ENCODE measurements at regions not wholly inside any gene's neighbourhood (a gene's known extent, or its start where the extent isn't known, plus 50 kb on each side); places are given as distances from the start of the nearest gene placed in this dataset.

- peaks cover 8% of the 10 kb centered on the region for H3K4me1 ChIP-seq (ENCODE audit: control insufficient read depth, insufficient read depth, low read length)
- H3K9me3 ChIP-seq (ENCODE audit: control insufficient read depth, low read length): no peaks in the 10 kb centered on the region
- no peaks in the 10 kb centered on the region for H3K36me3 ChIP-seq (ENCODE audit: control insufficient read depth, insufficient read depth, low read length)
- H3K4me3 ChIP-seq (ENCODE audit: low read length): no peak overlapping the region
- H3K27me3 ChIP-seq (ENCODE audit: control insufficient read depth, insufficient read depth, low read length): no peaks in the 10 kb centered on the region
- H3K9ac ChIP-seq (ENCODE audit: low read length): no peak overlapping the region
Observed at GRCh38 chr9:90966480-90967144, 165.0 kb downstream of the SYK start.

- Histone ChIP-seq H3K4me3 (ENCODE audit: low read length) (no peak overlapping the region), H3K9me3 (ENCODE audit: control insufficient read depth, low read length) (no peaks in the 10 kb centered on the region), H3K36me3 (ENCODE audit: control insufficient read depth, insufficient read depth, low read length) (no peaks in the 10 kb centered on the region), H3K27me3 (ENCODE audit: control insufficient read depth, insufficient read depth, low read length) (no peaks in the 10 kb centered on the region), H3K9ac (ENCODE audit: low read length) (no peak overlapping the region), H3K4me1 (ENCODE audit: control insufficient read depth, insufficient read depth, low read length) (peaks cover 8% of the 10 kb centered on the region)
Observed at GRCh38 chr9:90967145-90967538, 165.5 kb downstream of the SYK start.

- Histone ChIP-seq H3K9ac (ENCODE audit: low read length) (no peak overlapping the region), H3K9me3 (ENCODE audit: control insufficient read depth, low read length) (no peaks in the 10 kb centered on the region), H3K27me3 (ENCODE audit: control insufficient read depth, insufficient read depth, low read length) (no peaks in the 10 kb centered on the region), H3K4me3 (ENCODE audit: low read length) (no peak overlapping the region), H3K36me3 (ENCODE audit: control insufficient read depth, insufficient read depth, low read length) (no peaks in the 10 kb centered on the region), H3K4me1 (ENCODE audit: control insufficient read depth, insufficient read depth, low read length) (peaks cover 5% of the 10 kb centered on the region)
Observed at GRCh38 chr9:90969021-90969675, 167.5 kb downstream of the SYK start.

- Histone ChIP-seq H3K36me3 (ENCODE audit: control insufficient read depth, insufficient read depth, low read length) (no peaks in the 10 kb centered on the region), H3K4me1 (ENCODE audit: control insufficient read depth, insufficient read depth, low read length) (no peaks in the 10 kb centered on the region), H3K9me3 (ENCODE audit: control insufficient read depth, low read length) (no peaks in the 10 kb centered on the region), H3K27me3 (ENCODE audit: control insufficient read depth, insufficient read depth, low read length) (no peaks in the 10 kb centered on the region), H3K9ac (ENCODE audit: low read length) (no peak overlapping the region), H3K4me3 (ENCODE audit: low read length) (no peak overlapping the region)
Observed at GRCh38 chr9:90970608-90971007, 169.0 kb downstream of the SYK start.

- H3K4me3 ChIP-seq (ENCODE audit: low read length): no peak overlapping the region
- H3K27me3 ChIP-seq (ENCODE audit: control insufficient read depth, insufficient read depth, low read length): no peaks in the 10 kb centered on the region
- no peak overlapping the region for H3K9ac ChIP-seq (ENCODE audit: low read length)
- no peaks in the 10 kb centered on the region for H3K4me1 ChIP-seq (ENCODE audit: control insufficient read depth, insufficient read depth, low read length)
- H3K36me3 ChIP-seq (ENCODE audit: control insufficient read depth, insufficient read depth, low read length): no peaks in the 10 kb centered on the region
- no peaks in the 10 kb centered on the region for H3K9me3 ChIP-seq (ENCODE audit: control insufficient read depth, low read length)
Observed at GRCh38 chr9:90972057-90972456, 170.4 kb downstream of the SYK start.

GRCh38 chr9:90974016-90974415 lies 172.4 kb downstream of the SYK start:
- Histone ChIP-seq H3K9me3 (ENCODE audit: control insufficient read depth, low read length) (no peaks in the 10 kb centered on the region), H3K27me3 (ENCODE audit: control insufficient read depth, insufficient read depth, low read length) (no peaks in the 10 kb centered on the region), H3K4me3 (ENCODE audit: low read length) (no peak overlapping the region), H3K4me1 (ENCODE audit: control insufficient read depth, insufficient read depth, low read length) (peaks cover under 1% of the 10 kb centered on the region), H3K36me3 (ENCODE audit: control insufficient read depth, insufficient read depth, low read length) (no peaks in the 10 kb centered on the region), H3K9ac (ENCODE audit: low read length) (no peak overlapping the region)

GRCh38 chr9:90974643-90975245 lies 173.1 kb downstream of the SYK start:
- H3K9me3 ChIP-seq (ENCODE audit: control insufficient read depth, low read length): no peaks in the 10 kb centered on the region
- no peaks in the 10 kb centered on the region for H3K27me3 ChIP-seq (ENCODE audit: control insufficient read depth, insufficient read depth, low read length)
- H3K9ac ChIP-seq (ENCODE audit: low read length): no peak overlapping the region
- no peak overlapping the region for H3K4me3 ChIP-seq (ENCODE audit: low read length)
- no peaks in the 10 kb centered on the region for H3K36me3 ChIP-seq (ENCODE audit: control insufficient read depth, insufficient read depth, low read length)
- H3K4me1 ChIP-seq (ENCODE audit: control insufficient read depth, insufficient read depth, low read length): peaks cover 4% of the 10 kb centered on the region

GRCh38 chr9:90975781-90976538 lies 174.3 kb downstream of the SYK start:
- Histone ChIP-seq H3K27me3 (ENCODE audit: control insufficient read depth, insufficient read depth, low read length) (no peaks in the 10 kb centered on the region), H3K9ac (ENCODE audit: low read length) (no peak overlapping the region), H3K36me3 (ENCODE audit: control insufficient read depth, insufficient read depth, low read length) (no peaks in the 10 kb centered on the region), H3K9me3 (ENCODE audit: control insufficient read depth, low read length) (no peaks in the 10 kb centered on the region), H3K4me1 (ENCODE audit: control insufficient read depth, insufficient read depth, low read length) (peaks cover 4% of the 10 kb centered on the region), H3K4me3 (ENCODE audit: low read length) (no peak overlapping the region)

- Histone ChIP-seq H3K9me3 (ENCODE audit: control insufficient read depth, low read length) (no peaks in the 10 kb centered on the region), H3K36me3 (ENCODE audit: control insufficient read depth, insufficient read depth, low read length) (no peaks in the 10 kb centered on the region), H3K27me3 (ENCODE audit: control insufficient read depth, insufficient read depth, low read length) (no peaks in the 10 kb centered on the region), H3K9ac (ENCODE audit: low read length) (no peak overlapping the region), H3K4me3 (ENCODE audit: low read length) (no peak overlapping the region), H3K4me1 (ENCODE audit: control insufficient read depth, insufficient read depth, low read length) (peaks cover 4% of the 10 kb centered on the region)
Observed at GRCh38 chr9:90979138-90979551, 177.5 kb downstream of the SYK start.

GRCh38 chr9:90979639-90980038 lies 178.0 kb downstream of the SYK start:
- H3K36me3 ChIP-seq (ENCODE audit: control insufficient read depth, insufficient read depth, low read length): no peaks in the 10 kb centered on the region
- H3K4me1 ChIP-seq (ENCODE audit: control insufficient read depth, insufficient read depth, low read length): peaks cover 4% of the 10 kb centered on the region
- H3K9ac ChIP-seq (ENCODE audit: low read length): no peak overlapping the region
- H3K9me3 ChIP-seq (ENCODE audit: control insufficient read depth, low read length): no peaks in the 10 kb centered on the region
- H3K4me3 ChIP-seq (ENCODE audit: low read length): no peak overlapping the region
- no peaks in the 10 kb centered on the region for H3K27me3 ChIP-seq (ENCODE audit: control insufficient read depth, insufficient read depth, low read length)

GRCh38 chr9:90981726-90982125 lies 180.1 kb downstream of the SYK start:
- Histone ChIP-seq H3K9ac (ENCODE audit: low read length) (no peak overlapping the region), H3K4me1 (ENCODE audit: control insufficient read depth, insufficient read depth, low read length) (peaks cover 4% of the 10 kb centered on the region), H3K27me3 (ENCODE audit: control insufficient read depth, insufficient read depth, low read length) (no peaks in the 10 kb centered on the region), H3K4me3 (ENCODE audit: low read length) (no peak overlapping the region), H3K36me3 (ENCODE audit: control insufficient read depth, insufficient read depth, low read length) (no peaks in the 10 kb centered on the region), H3K9me3 (ENCODE audit: control insufficient read depth, low read length) (no peaks in the 10 kb centered on the region)

GRCh38 chr9:90983394-90983793 lies 181.8 kb downstream of the SYK start:
- Histone ChIP-seq H3K27me3 (ENCODE audit: control insufficient read depth, insufficient read depth, low read length) (no peaks in the 10 kb centered on the region), H3K9ac (ENCODE audit: low read length) (no peak overlapping the region), H3K9me3 (ENCODE audit: control insufficient read depth, low read length) (no peaks in the 10 kb centered on the region), H3K4me1 (ENCODE audit: control insufficient read depth, insufficient read depth, low read length) (peaks cover 4% of the 10 kb centered on the region), H3K4me3 (ENCODE audit: low read length) (no peak overlapping the region), H3K36me3 (ENCODE audit: control insufficient read depth, insufficient read depth, low read length) (no peaks in the 10 kb centered on the region)
